ENCODE measurements at regions not wholly inside any gene's neighbourhood (a gene's known extent, or its start where the extent isn't known, plus 50 kb on each side); places are given as distances from the start of the nearest gene placed in this dataset.

GRCh38 chr4:63275491-63275890 lies 1133.8 kb downstream of the TECRL start:
- Histone ChIP-seq H2AFZ (ENCODE audit: control insufficient read depth, low read length) (no peak overlapping the region), H3K27ac (ENCODE audit: control insufficient read depth, insufficient read depth, low read length) (no peak overlapping the region), H3K4me2 (ENCODE audit: control insufficient read depth, extremely low read depth, insufficient read depth, low read depth, low read length) (no peak overlapping the region), H3K36me3 (ENCODE audit: control insufficient read depth in 2 of 2, extremely low read depth in 1 of 2, insufficient read depth in 2 of 2, low read length in 2 of 2) (no peaks in the 10 kb centered on the region), H3K9me1 (ENCODE audit: control insufficient read depth, extremely low read depth, insufficient read depth, low read length) (no peaks in the 10 kb centered on the region), H3K4me1 (ENCODE audit: control insufficient read depth, extremely low read depth, insufficient read depth, low read length) (no peaks in the 10 kb centered on the region), H3K9ac (ENCODE audit: control insufficient read depth, extremely low read depth, insufficient read depth, low read length) (no peak overlapping the region), H3K27me3 (ENCODE audit: control insufficient read depth, extremely low read depth, insufficient read depth, low read length) (no peaks in the 10 kb centered on the region), H3K79me2 (ENCODE audit: control insufficient read depth, insufficient read depth, low read length) (no peaks in the 10 kb centered on the region), H3K4me3 (ENCODE audit: control insufficient read depth in 2 of 3, extremely low read depth in 1 of 3, insufficient read depth in 2 of 3, low read depth in 1 of 3, low read length in 3 of 3) (no peak overlapping the region), H3K9me3 (ENCODE audit: control insufficient read depth, low read depth, low read length) (no peaks in the 10 kb centered on the region), H4K20me1 (ENCODE audit: control insufficient read depth, extremely low read depth, insufficient read depth, low read length) (no peaks in the 10 kb centered on the region)
- dilution Hi-C loops (cut with MboI; ENCODE audit: extremely low pct_ligation_motif_present, low sequenced_read_pairs): loop anchor here (25.0 kb wide), 1 partner anchor 1262 kb away; no protein-coding TSS in a partner anchor
- no peak for FAIRE-seq
- no peak for DNase-seq (ENCODE audit: low read depth, low spot score)
- TF ChIP-seq CTCF (optimal IDR thresholded peaks at IDR 0.05 in 1 of 3, IDR thresholded peaks at IDR 0.05 in 1 of 3, conservative IDR thresholded peaks at IDR 0.05 in 1 of 3; ENCODE audit: extremely low read depth in 1 of 3, insufficient read depth in 2 of 3, low read length in 3 of 3) (no peak), EZH2 (IDR thresholded peaks at IDR 0.05; ENCODE audit: low read length) (no peak)

GRCh38 chr4:63269156-63269555 lies 1140.1 kb downstream of the TECRL start:
- Histone ChIP-seq H3K4me2 (ENCODE audit: control insufficient read depth, extremely low read depth, insufficient read depth, low read depth, low read length) (no peak overlapping the region), H3K4me3 (ENCODE audit: control insufficient read depth in 2 of 3, extremely low read depth in 1 of 3, insufficient read depth in 2 of 3, low read depth in 1 of 3, low read length in 3 of 3) (no peak overlapping the region), H3K27ac (ENCODE audit: control insufficient read depth, insufficient read depth, low read length) (no peak overlapping the region), H3K9ac (ENCODE audit: control insufficient read depth, extremely low read depth, insufficient read depth, low read length) (no peak overlapping the region), H4K20me1 (ENCODE audit: control insufficient read depth, extremely low read depth, insufficient read depth, low read length) (no peaks in the 10 kb centered on the region), H3K4me1 (ENCODE audit: control insufficient read depth, extremely low read depth, insufficient read depth, low read length) (no peaks in the 10 kb centered on the region), H3K79me2 (ENCODE audit: control insufficient read depth, insufficient read depth, low read length) (no peaks in the 10 kb centered on the region), H3K9me3 (ENCODE audit: control insufficient read depth, low read depth, low read length) (no peaks in the 10 kb centered on the region), H2AFZ (ENCODE audit: control insufficient read depth, low read length) (no peak overlapping the region), H3K36me3 (ENCODE audit: control insufficient read depth in 2 of 2, extremely low read depth in 1 of 2, insufficient read depth in 2 of 2, low read length in 2 of 2) (no peaks in the 10 kb centered on the region), H3K27me3 (ENCODE audit: control insufficient read depth, extremely low read depth, insufficient read depth, low read length) (no peaks in the 10 kb centered on the region), H3K9me1 (ENCODE audit: control insufficient read depth, extremely low read depth, insufficient read depth, low read length) (no peaks in the 10 kb centered on the region)
- dilution Hi-C loops (cut with MboI; ENCODE audit: extremely low pct_ligation_motif_present, low sequenced_read_pairs): no loop called here
- TF ChIP-seq CTCF (optimal IDR thresholded peaks at IDR 0.05 in 1 of 3, IDR thresholded peaks at IDR 0.05 in 1 of 3, conservative IDR thresholded peaks at IDR 0.05 in 1 of 3; ENCODE audit: extremely low read depth in 1 of 3, insufficient read depth in 2 of 3, low read length in 3 of 3): no peak
- no peak for TF ChIP-seq EZH2 (IDR thresholded peaks at IDR 0.05; ENCODE audit: low read length)
- FAIRE-seq: no peak
- no peak for DNase-seq (ENCODE audit: low read depth, low spot score)

All from keratinocyte (primary cell).